WTC11 (cell line): ENCODE measurements at regions not wholly inside any gene's neighbourhood (a gene's known extent, or its start where the extent isn't known, plus 50 kb on each side); places are given as distances from the start of the nearest gene placed in this dataset.

Experiments
- CBFB ChIP-seq: sonication (generic); formaldehyde crosslinking; IDR thresholded peaks from 2 replicates; pipeline ENCODE4 v1.8.1; 2022; ENCODE audit warnings: mild to moderate bottlenecking, low read depth, missing genetic modification reagents
- ESRRA ChIP-seq: sonication (generic); formaldehyde crosslinking; IDR thresholded peaks from 2 replicates; pipeline ENCODE4 v1.8.1; 2022; ENCODE audit warnings: mild to moderate bottlenecking, missing genetic modification reagents, borderline replicate concordance
- IRF2 ChIP-seq: sonication (generic); formaldehyde crosslinking; IDR thresholded peaks from 2 replicates; pipeline ENCODE4 v1.8.0; 2022; ENCODE audit warnings: low read depth, missing genetic modification reagents, borderline replicate concordance
- ZNF423 ChIP-seq: fragments of 250-450 bp; sonication (Bioruptor Pico); IDR thresholded peaks from 2 replicates; pipeline ENCODE4 v2.1.2; 2022; ENCODE audit warnings: mild to moderate bottlenecking, moderate library complexity
- TF ChIP-seq, protein P1 (sequence below): sonication (generic); formaldehyde crosslinking; IDR thresholded peaks from 2 replicates; pipeline ENCODE4 v1.8.1; 2022; ENCODE audit warnings: low read depth, missing genetic modification reagents, borderline replicate concordance

- TF ChIP-seq, protein P1, sequence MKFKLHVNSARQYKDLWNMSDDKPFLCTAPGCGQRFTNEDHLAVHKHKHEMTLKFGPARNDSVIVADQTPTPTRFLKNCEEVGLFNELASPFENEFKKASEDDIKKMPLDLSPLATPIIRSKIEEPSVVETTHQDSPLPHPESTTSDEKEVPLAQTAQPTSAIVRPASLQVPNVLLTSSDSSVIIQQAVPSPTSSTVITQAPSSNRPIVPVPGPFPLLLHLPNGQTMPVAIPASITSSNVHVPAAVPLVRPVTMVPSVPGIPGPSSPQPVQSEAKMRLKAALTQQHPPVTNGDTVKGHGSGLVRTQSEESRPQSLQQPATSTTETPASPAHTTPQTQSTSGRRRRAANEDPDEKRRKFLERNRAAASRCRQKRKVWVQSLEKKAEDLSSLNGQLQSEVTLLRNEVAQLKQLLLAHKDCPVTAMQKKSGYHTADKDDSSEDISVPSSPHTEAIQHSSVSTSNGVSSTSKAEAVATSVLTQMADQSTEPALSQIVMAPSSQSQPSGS (CRISPR knock-in tag) = no peak
- TF ChIP-seq ZNF423 (CRISPR knock-in tag) = no peak
- TF ChIP-seq CBFB (CRISPR knock-in tag) = no peak
- TF ChIP-seq IRF2 = no peak
- TF ChIP-seq ESRRA (CRISPR knock-in tag) = no peak
Observed at GRCh38 chr18:78573773-78574172, 405.8 kb upstream of the SALL3 start.
